Natural killer cell (primary cell): ENCODE measurements at regions not wholly inside any gene's neighbourhood (a gene's known extent, or its start where the extent isn't known, plus 50 kb on each side); places are given as distances from the start of the nearest gene placed in this dataset.

Experiments used
- ATAC-seq, 3 donors: fragments of 150-1000 bp in 2 of 3; fragments of 200-7000 bp in 1 of 3; cut with Tn5 transposase; 1 replicate in 1 of 3; 2 replicates in 2 of 3; pipeline ENCODE4 v1.10.0; 2021; ENCODE audit warnings: mild to moderate bottlenecking in 2 of 3, moderate library complexity in 2 of 3
- DNase-seq, 2 donors: peaks; one replicate each; pipeline versions ENCODE4 v3.0.0 to v3.0.0-alpha.2; 2013 to 2021; ENCODE audit warnings: mixed read lengths in 1 of 2
- H3K27ac ChIP-seq: one replicate; pipeline ENCODE4 v1.5.1; 2013; ENCODE audit warnings: mild to moderate bottlenecking, low read length
- H3K27me3 ChIP-seq: one replicate; pipeline ENCODE4 v1.6.1; 2013; ENCODE audit warnings: low read length; ENCODE audit not compliant: control insufficient read depth, insufficient read depth
- H3K36me3 ChIP-seq: one replicate; pipeline ENCODE4 v1.6.1; 2013; ENCODE audit warnings: low read length; ENCODE audit not compliant: control insufficient read depth, insufficient read depth
- H3K4me1 ChIP-seq: one replicate; pipeline ENCODE4 v1.6.1; 2013; ENCODE audit warnings: low read length; ENCODE audit not compliant: control insufficient read depth, insufficient read depth
- H3K4me3 ChIP-seq: one replicate; pipeline ENCODE4 v1.5.1; 2013; ENCODE audit warnings: low read length
- H3K9me3 ChIP-seq: one replicate; pipeline ENCODE4 v1.6.1; 2013; ENCODE audit warnings: low read length; ENCODE audit not compliant: control insufficient read depth, insufficient read depth
- H3K27ac Mint-ChIP-seq, 2 donors: one replicate each; pipeline ENCODE4 v1.8.0; 2022; ENCODE audit warnings: mild to moderate bottlenecking in 2 of 2, mixed read lengths in 2 of 2, moderate library complexity in 1 of 2
- H3K27me3 Mint-ChIP-seq, 2 donors: one replicate each; pipeline ENCODE4 v1.8.0; 2022; ENCODE audit warnings: low read depth in 2 of 2, mixed read lengths in 2 of 2
- H3K36me3 Mint-ChIP-seq: one replicate; pipeline ENCODE4 v1.8.0; 2022; ENCODE audit warnings: mixed read lengths
- H3K4me1 Mint-ChIP-seq, 2 donors: one replicate each; pipeline ENCODE4 v1.8.0; 2022; ENCODE audit warnings: mixed read lengths in 2 of 2
- H3K4me3 Mint-ChIP-seq: one replicate; pipeline ENCODE4 v1.8.0; 2022; ENCODE audit warnings: mild to moderate bottlenecking, moderate library complexity, mixed read lengths
- H3K9me3 Mint-ChIP-seq, 2 donors: one replicate each; pipeline ENCODE4 v1.8.0; 2022; ENCODE audit warnings: mixed read lengths in 2 of 2
- CTCF ChIP-seq: fragments of 200-600 bp; IDR thresholded peaks from one replicate; pipeline ENCODE4 v1.8.0; 2022; ENCODE audit warnings: antibody characterized with exemption
- WGBS: methylation state at CpG from one replicate; pipeline ENCODE4 v1.1.7; 2013; ENCODE audit warnings: missing lambda C conversion rate; ENCODE audit not compliant: insufficient coverage; 5-methylcytosine and 5-hydroxymethylcytosine counted together
- intact Hi-C: fragments of 100-400 bp; cut with micrococcal nuclease; formaldehyde crosslinking; loops from one replicate; pipeline ENCODE4 v1.14.2; 2022

GRCh38 chr13:72504131-72504841 is 223.1 kb downstream of the MZT1 start:
- no peaks in the 10 kb centered on the region for H3K4me1 ChIP-seq
- no peak overlapping the region for H3K27ac ChIP-seq
- Mint-ChIP-seq H3K36me3 (no peaks in the 10 kb centered on the region), H3K4me1 (no peaks in the 10 kb centered on the region), H3K9me3 (peaks cover 2 to 4% of the 10 kb centered on the region in 2 donors), H3K27ac (no peak overlapping the region), H3K27me3 (no peaks in the 10 kb centered on the region), H3K4me3 (no peak overlapping the region)
- H3K4me3 ChIP-seq = no peak overlapping the region
- ATAC-seq (no peak), DNase-seq (no peak)
- no peaks in the 10 kb centered on the region for H3K27me3 ChIP-seq
- no peaks in the 10 kb centered on the region for H3K36me3 ChIP-seq
- intact Hi-C loops = no loop called here
- TF ChIP-seq CTCF = no peak
- no peaks in the 10 kb centered on the region for H3K9me3 ChIP-seq
- 92% methylated on average over 2 of the region's 5 CpGs for WGBS

- DNase-seq (no peak), ATAC-seq (no peak)
- H3K9me3 ChIP-seq = no peaks in the 10 kb centered on the region
- H3K4me3 ChIP-seq = no peak overlapping the region
- intact Hi-C loops = no loop called here
- WGBS = no CpG with 5 or more reads among the region's 2 CpGs
- no peaks in the 10 kb centered on the region for H3K36me3 Mint-ChIP-seq
- H3K36me3 ChIP-seq = no peaks in the 10 kb centered on the region
- H3K4me1 Mint-ChIP-seq = no peaks in the 10 kb centered on the region
- H3K4me1 ChIP-seq = no peaks in the 10 kb centered on the region
- no peaks in the 10 kb centered on the region for H3K27me3 ChIP-seq
- H3K27ac ChIP-seq = no peak overlapping the region
- H3K27ac Mint-ChIP-seq = no peak overlapping the region
- no peaks in the 10 kb centered on the region for H3K27me3 Mint-ChIP-seq
- TF ChIP-seq CTCF = no peak
- no peak overlapping the region for H3K4me3 Mint-ChIP-seq
- H3K9me3 Mint-ChIP-seq = peaks cover 4 to 5% of the 10 kb centered on the region in 2 donors
These were observed 226.6 kb downstream of the MZT1 start for GRCh38 chr13:72500851-72501250.

- Mint-ChIP-seq H3K27me3 (no peaks in the 10 kb centered on the region), H3K4me1 (no peaks in the 10 kb centered on the region), H3K4me3 (no peak overlapping the region), H3K36me3 (no peaks in the 10 kb centered on the region), H3K9me3 (peaks cover 5 to 6% of the 10 kb centered on the region in 2 donors), H3K27ac (no peak overlapping the region)
- no peak overlapping the region for H3K27ac ChIP-seq
- intact Hi-C loops = no loop called here
- no peaks in the 10 kb centered on the region for H3K36me3 ChIP-seq
- H3K4me3 ChIP-seq = no peak overlapping the region
- no peaks in the 10 kb centered on the region for H3K9me3 ChIP-seq
- 94% methylated on average over 2 of the region's 4 CpGs for WGBS
- H3K27me3 ChIP-seq = no peaks in the 10 kb centered on the region
- TF ChIP-seq CTCF = no peak
- H3K4me1 ChIP-seq = no peaks in the 10 kb centered on the region
- no peak for DNase-seq
- no peak for ATAC-seq
These were observed 231.7 kb downstream of the MZT1 start for GRCh38 chr13:72495681-72496080.

GRCh38 chr13:72489751-72490150 is 237.7 kb downstream of the MZT1 start:
- no peaks in the 10 kb centered on the region for H3K4me1 ChIP-seq
- Mint-ChIP-seq H3K27me3 (no peaks in the 10 kb centered on the region), H3K36me3 (no peaks in the 10 kb centered on the region), H3K9me3 (peaks cover 5 to 14% of the 10 kb centered on the region in 2 donors), H3K4me3 (no peak overlapping the region), H3K4me1 (no peaks in the 10 kb centered on the region), H3K27ac (no peak overlapping the region)
- no peak overlapping the region for H3K4me3 ChIP-seq
- 69% methylated on average over 3 of the region's 4 CpGs for WGBS
- DNase-seq (no peak), ATAC-seq (no peak)
- H3K27me3 ChIP-seq = no peaks in the 10 kb centered on the region
- no peaks in the 10 kb centered on the region for H3K9me3 ChIP-seq
- H3K27ac ChIP-seq = no peak overlapping the region
- H3K36me3 ChIP-seq = no peaks in the 10 kb centered on the region
- no peak for TF ChIP-seq CTCF
- intact Hi-C loops = no loop called here
